Astrocyte of the hippocampus (primary cell): ENCODE measurements at regions not wholly inside any gene's neighbourhood (a gene's known extent, or its start where the extent isn't known, plus 50 kb on each side); places are given as distances from the start of the nearest gene placed in this dataset.
A peak's percentile ranks its signal among the peaks of the same experiment; 100 is the strongest.
"Not testable (repeated sequence)": the region's sequence is repeated elsewhere in the genome, so short reads cannot be mapped to it uniquely, and the experiment has no call there.

Experiments used
- DNase-seq: peaks from one replicate; pipeline ENCODE4 v3.0.0; 2011; ENCODE audit warnings: low read depth, low spot score

DNA sequence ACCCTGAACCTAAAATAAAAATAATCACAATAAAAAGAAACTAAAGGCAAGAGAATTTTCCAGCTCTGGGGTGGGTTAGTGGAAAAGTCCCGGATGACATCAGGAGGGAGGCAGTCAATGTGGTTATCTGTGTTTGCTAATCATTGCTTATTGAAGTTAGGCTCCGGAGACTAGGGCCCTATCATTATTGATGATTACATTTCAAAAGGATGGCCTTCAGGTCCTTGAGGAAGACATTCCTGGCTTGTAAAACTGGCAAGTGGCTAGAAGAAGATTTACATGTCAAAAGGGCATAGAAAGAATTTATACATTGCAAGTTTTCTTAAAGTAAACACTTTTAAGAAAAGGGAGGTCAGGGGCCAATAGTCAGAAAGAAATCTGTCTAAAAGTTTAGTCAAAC, 123.4 kb downstream of the POSTN start:
- no peak for DNase-seq

DNA sequence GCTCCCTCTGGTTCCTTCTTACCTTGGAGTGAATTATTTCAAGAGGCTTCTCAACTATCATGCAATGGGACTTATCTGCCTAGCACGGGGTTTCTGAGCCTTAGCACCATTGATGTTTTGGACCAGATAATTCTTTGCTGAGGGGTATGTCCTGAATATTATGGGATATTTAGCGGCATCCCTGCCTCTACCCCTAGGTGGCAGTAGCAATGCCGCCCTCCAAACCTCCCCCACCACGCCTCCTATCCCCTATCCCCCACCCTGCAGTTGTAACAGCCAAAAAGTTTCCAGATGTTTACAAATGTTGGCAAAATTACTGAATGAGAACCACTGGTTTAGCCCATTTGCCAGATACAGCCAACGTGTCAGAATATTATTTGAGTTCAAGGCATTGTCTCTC, 125.5 kb downstream of the POSTN start:
- no peak for DNase-seq

DNA sequence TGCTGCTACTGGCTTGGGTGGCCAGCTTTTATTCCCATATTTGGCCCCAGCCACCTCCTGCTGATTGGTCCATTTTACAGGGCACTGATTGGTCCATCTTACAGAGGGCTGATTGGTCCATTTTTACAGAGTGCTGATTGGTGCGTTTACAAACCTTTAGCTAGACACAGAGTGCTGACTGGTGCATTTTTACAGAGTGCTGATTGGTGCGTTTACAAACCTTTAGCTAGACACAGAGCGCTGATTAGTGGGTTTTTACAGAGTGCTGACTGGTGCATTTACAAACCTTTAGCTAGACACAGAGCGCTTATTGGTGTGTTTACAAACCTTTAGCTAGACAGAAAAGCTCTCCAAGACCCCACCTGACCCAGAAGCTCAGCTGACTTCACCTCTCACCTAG, 126.3 kb downstream of the POSTN start:
- DNase-seq = not testable (repeated sequence)

- no peak for DNase-seq
Observed at GRCh38 chr13:37460166-37460565, 138.4 kb downstream of the POSTN start.

- DNase-seq = no peak
Observed at GRCh38 chr13:37457612-37458011, 141.0 kb downstream of the POSTN start.

GRCh38 chr13:37456506-37456905, 142.1 kb downstream of the POSTN start:
- no peak for DNase-seq

GRCh38 chr13:37456041-37456440, 142.5 kb downstream of the POSTN start:
- DNase-seq = no peak

DNA sequence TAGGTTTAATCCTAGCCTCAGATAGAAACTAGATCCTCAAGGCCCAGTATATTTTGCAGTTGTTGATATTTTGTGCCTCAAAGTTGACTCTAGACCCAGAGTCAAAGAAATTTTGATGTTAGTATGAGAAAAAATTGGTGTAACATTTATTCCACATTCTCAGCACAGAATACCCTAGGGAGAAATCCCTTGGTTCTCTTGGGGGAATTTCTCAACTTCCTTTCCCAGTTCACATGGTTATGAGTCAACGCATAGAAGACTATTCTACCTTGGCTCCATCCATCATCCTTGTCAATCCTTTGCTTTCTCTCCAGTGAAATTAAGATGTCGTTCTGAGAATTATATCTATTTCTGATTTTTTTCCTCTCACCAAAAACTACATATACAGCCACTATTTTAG, 145.3 kb downstream of the POSTN start:
- no peak for DNase-seq

- no peak for DNase-seq
Observed at GRCh38 chr13:37450276-37450675, 148.3 kb downstream of the POSTN start.

- DNase-seq = peak; percentile 23
Observed at GRCh38 chr13:37448153-37448552, 150.4 kb downstream of the POSTN start.

GRCh38 chr13:37446503-37446902, 152.1 kb downstream of the POSTN start:
- DNase-seq = peak; percentile 91

DNA sequence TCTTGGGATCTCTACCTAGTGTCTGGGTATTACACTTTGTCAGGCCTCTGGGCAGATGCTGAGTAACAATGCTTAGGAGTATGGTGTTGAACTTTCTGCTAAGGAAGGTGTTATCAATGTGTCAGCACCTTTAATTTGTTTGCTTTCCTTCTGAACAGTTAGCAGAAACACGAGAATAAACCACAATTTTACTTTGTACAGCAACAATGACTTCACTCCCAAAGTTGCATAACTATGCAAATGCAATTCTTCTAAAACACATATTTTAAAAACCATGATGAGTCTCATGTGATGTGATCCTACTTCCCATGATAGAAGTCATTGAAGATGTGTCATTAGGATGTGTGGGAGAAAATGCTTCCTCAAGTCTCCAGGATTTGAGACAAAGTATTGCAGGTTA, 155.0 kb downstream of the POSTN start:
- DNase-seq = peak; percentile 55

GRCh38 chr13:37442996-37443395, 155.6 kb downstream of the POSTN start:
- no peak for DNase-seq

- no peak for DNase-seq
Observed at GRCh38 chr13:37435881-37436280, 162.7 kb downstream of the POSTN start.

- DNase-seq = no peak
Observed at GRCh38 chr13:37433086-37433485, 165.5 kb downstream of the POSTN start.

GRCh38 chr13:37429976-37430375, 168.6 kb downstream of the POSTN start:
- no peak for DNase-seq

- no peak for DNase-seq
Observed at GRCh38 chr13:37427843-37428494, 170.6 kb downstream of the POSTN start.

DNA sequence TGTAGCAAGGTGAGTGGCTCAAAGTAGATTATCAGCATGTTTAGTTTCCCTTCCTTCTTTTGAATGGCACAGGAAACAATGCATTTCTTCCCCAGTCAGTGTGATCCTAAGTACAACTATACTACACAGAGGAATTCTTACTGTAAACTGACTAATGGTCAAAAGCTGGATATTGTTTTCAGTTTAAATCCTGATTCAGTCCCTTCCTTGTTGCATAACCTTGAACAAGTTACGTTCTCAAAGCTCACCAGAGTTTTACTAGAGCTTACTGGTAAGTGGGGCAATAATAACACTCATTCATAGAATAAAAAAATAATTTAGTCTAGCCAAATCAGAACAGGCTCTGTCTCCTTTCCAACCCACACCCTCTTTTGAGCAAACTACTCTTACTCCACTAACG, 180.1 kb downstream of the POSTN start:
- DNase-seq = no peak

- no peak for DNase-seq
Observed at GRCh38 chr13:37417060-37417441, 181.5 kb downstream of the POSTN start.

DNA sequence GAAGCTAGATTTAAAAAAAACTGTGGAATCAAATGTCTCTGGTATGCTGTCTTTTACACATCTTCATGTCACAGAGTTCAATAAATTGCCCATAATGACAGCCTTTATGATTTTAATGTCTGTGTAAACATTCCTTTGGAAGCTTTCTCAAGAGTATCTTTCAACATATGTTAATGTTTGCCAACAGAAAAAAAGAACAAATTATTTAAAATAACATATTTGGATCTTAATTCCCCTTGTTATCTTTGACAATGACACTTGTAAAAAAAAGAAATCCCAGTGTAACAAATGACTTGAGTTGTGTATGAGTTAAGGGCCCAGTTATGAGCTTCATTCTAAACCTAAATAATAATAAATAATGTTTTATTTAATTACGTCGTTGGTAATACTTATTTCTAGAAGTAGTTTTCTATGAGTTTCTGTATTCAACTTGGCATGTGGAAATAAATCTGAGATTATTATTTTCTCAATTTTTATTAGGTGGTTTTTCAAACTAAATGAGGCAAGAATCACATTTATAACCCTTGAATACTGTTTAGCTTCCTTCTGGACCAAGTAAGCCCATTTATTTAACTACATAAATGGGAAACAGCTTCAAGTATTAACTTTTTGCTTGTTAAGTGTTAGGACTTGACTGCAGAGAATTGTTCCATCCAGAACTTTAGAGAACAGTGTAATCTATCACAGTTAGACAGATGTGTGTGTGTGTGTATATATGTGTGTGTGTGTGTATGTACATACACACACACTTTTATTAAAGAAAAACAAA, 182.1 kb downstream of the POSTN start:
- no peak for DNase-seq

GRCh38 chr13:37413161-37413560, 185.4 kb downstream of the POSTN start:
- no peak for DNase-seq

- no peak for DNase-seq
Observed at GRCh38 chr13:37412241-37412921, 186.2 kb downstream of the POSTN start.

DNA sequence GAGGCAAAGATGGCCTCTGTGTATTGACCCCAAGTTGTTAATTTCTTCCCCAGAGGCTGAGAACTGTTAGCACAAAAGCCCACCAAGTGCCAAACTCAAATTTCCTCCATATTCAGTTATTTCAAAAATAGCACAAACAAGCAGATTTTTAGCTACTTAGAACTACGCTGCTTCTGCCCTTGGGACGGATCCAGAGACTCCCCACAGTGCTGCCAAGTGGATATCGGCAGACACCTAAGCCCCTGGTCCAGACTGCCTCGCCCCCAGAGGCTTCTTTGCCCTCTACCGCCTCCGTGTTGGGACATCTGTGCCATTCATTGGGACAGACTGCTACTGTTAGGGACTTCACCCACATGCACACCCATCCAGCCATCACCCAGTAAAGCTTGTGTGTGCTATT, 188.3 kb downstream of the POSTN start:
- no peak for DNase-seq
